ENCODE measurements at regions not wholly inside any gene's neighbourhood (a gene's known extent, or its start where the extent isn't known, plus 50 kb on each side); places are given as distances from the start of the nearest gene placed in this dataset.

DNA sequence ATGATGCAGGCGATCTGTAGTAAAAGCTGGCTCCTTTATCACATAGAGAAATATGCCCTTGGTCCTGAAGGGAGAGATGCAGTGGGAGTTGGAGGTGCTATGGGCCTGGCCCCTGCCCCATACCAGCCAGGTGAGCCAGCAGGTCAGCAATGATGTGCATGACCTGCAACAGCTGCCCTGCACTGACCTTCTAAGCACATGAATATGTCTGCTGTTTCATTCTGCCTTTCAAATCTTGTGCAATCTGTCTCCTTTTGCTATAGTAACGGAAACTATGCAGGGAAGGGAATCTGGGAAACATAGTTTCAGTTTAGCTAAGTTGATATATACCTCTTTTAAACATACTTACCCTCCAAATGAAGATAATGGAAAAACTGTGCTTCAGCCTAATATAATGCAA, 235.2 kb downstream of the TDRD15 start:
- TF ChIP-seq CTCF (IDR thresholded peaks at IDR 0.05) (no peak), POLR2A (IDR thresholded peaks at IDR 0.05) (no peak)

All from heart left ventricle (tissue), 13 donors.